ENCODE measurements at regions not wholly inside any gene's neighbourhood (a gene's known extent, or its start where the extent isn't known, plus 50 kb on each side); places are given as distances from the start of the nearest gene placed in this dataset.
A peak's percentile ranks its signal among the peaks of the same experiment; 100 is the strongest.

GRCh38 chr1:60341274-60341673 lies 267.7 kb upstream of the C1orf87 start:
- no peak for DNase-seq

- peak; percentile 63 for DNase-seq
These were observed 258.1 kb upstream of the C1orf87 start for GRCh38 chr1:60331647-60332046.

GRCh38 chr1:60329651-60330050 lies 256.1 kb upstream of the C1orf87 start:
- DNase-seq: no peak

GRCh38 chr1:60311838-60312237 lies 238.3 kb upstream of the C1orf87 start:
- no peak for DNase-seq

- no peak for DNase-seq
These were observed 226.0 kb upstream of the C1orf87 start for GRCh38 chr1:60299581-60299980.

GRCh38 chr1:60298290-60298689 lies 224.7 kb upstream of the C1orf87 start:
- DNase-seq: no peak

- no peak for DNase-seq
These were observed 223.2 kb upstream of the C1orf87 start for GRCh38 chr1:60296794-60297193.

GRCh38 chr1:60292140-60292539 lies 218.6 kb upstream of the C1orf87 start:
- DNase-seq: no peak

GRCh38 chr1:60290393-60290792 lies 216.8 kb upstream of the C1orf87 start:
- DNase-seq: no peak

- no peak for DNase-seq
These were observed 214.0 kb upstream of the C1orf87 start for GRCh38 chr1:60287536-60287935.

GRCh38 chr1:60283690-60284089 lies 210.1 kb upstream of the C1orf87 start:
- DNase-seq: no peak

GRCh38 chr1:60281360-60281932 lies 207.9 kb upstream of the C1orf87 start:
- DNase-seq: peak; percentile 89

- no peak for DNase-seq
These were observed 207.2 kb upstream of the C1orf87 start for GRCh38 chr1:60280819-60281218.

- peak; percentile 95 for DNase-seq
These were observed 206.7 kb upstream of the C1orf87 start for GRCh38 chr1:60280256-60280655.

- DNase-seq: no peak
These were observed 206.2 kb upstream of the C1orf87 start for GRCh38 chr1:60279798-60280197.

GRCh38 chr1:60277269-60277668 lies 203.7 kb upstream of the C1orf87 start:
- DNase-seq: peak; percentile 76

- DNase-seq: peak; percentile 41
These were observed 201.1 kb upstream of the C1orf87 start for GRCh38 chr1:60274422-60275290.

GRCh38 chr1:60273185-60273584 lies 199.6 kb upstream of the C1orf87 start:
- no peak for DNase-seq

GRCh38 chr1:60271041-60271440 lies 197.5 kb upstream of the C1orf87 start:
- DNase-seq: no peak

- no peak for DNase-seq
These were observed 194.9 kb upstream of the C1orf87 start for GRCh38 chr1:60268451-60268850.

- no peak for DNase-seq
These were observed 192.3 kb upstream of the C1orf87 start for GRCh38 chr1:60265560-60266535.

- peak; percentile 52 for DNase-seq
These were observed 189.1 kb upstream of the C1orf87 start for GRCh38 chr1:60262701-60263100.

GRCh38 chr1:60257531-60257930 lies 184.0 kb upstream of the C1orf87 start:
- DNase-seq: no peak
